Fibroblast of pulmonary artery (primary cell): ENCODE measurements at regions not wholly inside any gene's neighbourhood (a gene's known extent, or its start where the extent isn't known, plus 50 kb on each side); places are given as distances from the start of the nearest gene placed in this dataset.

ENCODE experiments used
- DNase-seq: peaks from one replicate; pipeline ENCODE4 v3.0.0-alpha.2; 2010; ENCODE audit warnings: low read depth
- H3K4me3 ChIP-seq: replicated peaks from 2 replicates; pipeline ENCODE4 v1.5.1; 2011; ENCODE audit warnings: low read depth, mild to moderate bottlenecking, control low read depth, low read length, moderate library complexity
- TF ChIP-seq, protein P1 (sequence below): IDR thresholded peaks from 2 replicates; pipeline ENCODE4 v1.5.1; 2011; ENCODE audit warnings: mild to moderate bottlenecking, control low read depth, low read length, inconsistent platforms; ENCODE audit errors: missing control alignments

DNA sequence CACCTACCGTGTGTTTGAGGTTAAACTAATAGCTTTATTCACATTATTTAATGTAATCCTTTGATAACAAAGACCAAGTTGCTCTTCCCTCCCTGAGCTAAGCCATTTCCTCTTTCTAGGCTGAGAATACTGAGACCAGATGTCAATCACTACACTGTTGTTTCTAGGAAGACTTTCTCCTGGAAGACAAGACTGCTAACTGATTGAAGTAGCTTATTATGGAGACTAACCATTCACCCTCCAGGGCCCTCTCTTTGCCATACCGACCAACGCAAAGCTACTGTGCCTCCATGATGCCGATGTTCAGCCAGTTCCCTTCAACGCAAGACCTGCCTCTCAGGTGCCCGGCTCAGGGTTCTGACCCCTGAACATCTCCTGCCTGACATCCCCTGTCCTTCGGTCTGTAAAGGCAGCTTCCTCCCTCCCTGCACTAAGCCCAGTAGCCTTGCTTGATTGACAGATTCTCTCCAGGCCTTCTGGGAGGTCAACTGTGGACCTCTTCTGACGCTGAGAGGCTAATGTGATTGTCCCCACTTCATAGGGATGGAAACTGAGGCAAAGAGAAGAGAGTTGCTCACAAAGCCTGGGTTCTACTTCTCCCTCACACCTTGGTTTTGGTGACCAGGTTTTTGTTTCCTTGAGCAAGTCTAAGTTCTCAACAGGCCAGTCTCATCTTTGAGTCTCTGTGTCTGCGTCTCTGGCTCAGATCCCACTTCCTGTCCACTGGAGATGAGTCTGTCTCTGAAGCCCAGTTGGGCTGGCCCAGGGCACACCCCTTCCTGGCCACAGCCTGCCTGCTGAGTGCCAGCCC lies 259.7 kb upstream of the IRX2 start:
- TF ChIP-seq, protein P1, sequence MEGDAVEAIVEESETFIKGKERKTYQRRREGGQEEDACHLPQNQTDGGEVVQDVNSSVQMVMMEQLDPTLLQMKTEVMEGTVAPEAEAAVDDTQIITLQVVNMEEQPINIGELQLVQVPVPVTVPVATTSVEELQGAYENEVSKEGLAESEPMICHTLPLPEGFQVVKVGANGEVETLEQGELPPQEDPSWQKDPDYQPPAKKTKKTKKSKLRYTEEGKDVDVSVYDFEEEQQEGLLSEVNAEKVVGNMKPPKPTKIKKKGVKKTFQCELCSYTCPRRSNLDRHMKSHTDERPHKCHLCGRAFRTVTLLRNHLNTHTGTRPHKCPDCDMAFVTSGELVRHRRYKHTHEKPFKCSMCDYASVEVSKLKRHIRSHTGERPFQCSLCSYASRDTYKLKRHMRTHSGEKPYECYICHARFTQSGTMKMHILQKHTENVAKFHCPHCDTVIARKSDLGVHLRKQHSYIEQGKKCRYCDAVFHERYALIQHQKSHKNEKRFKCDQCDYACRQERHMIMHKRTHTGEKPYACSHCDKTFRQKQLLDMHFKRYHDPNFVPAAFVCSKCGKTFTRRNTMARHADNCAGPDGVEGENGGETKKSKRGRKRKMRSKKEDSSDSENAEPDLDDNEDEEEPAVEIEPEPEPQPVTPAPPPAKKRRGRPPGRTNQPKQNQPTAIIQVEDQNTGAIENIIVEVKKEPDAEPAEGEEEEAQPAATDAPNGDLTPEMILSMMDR, result no peak
- H3K4me3 ChIP-seq, result no peak overlapping the region
- no peak for DNase-seq

DNA sequence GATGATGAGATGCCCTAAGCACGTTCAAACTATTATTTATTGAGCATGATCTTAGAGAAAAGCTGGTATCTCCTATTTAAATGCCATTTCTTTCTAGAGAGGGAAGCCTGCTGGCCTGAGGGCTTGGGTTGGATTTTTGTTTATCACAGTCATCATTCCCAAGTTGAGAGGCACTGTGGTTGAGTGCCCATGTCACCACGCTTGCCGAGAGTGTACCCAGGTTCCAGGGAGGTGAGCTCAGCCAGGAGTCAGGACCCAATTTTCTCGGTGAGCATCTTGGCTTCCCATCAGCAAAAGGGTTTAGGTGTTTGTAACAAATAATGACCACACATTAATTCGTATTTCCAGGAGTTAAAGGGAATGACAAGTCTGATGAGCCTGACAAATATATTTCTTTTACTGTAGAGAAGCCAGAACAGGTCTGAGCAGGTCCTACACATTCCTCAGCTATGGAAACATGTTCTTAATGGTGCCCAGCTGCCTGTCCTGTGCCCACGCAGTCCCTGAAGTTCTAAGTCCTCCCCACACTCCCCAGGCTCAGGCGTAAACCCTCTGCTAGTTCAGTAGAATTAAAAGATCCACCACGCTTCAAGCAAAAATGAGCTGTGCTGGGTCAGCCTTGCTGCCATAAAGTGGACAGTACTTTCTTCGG lies 258.9 kb upstream of the IRX2 start:
- no peak overlapping the region for H3K4me3 ChIP-seq
- TF ChIP-seq, protein P1, result no peak
- no peak for DNase-seq

DNA sequence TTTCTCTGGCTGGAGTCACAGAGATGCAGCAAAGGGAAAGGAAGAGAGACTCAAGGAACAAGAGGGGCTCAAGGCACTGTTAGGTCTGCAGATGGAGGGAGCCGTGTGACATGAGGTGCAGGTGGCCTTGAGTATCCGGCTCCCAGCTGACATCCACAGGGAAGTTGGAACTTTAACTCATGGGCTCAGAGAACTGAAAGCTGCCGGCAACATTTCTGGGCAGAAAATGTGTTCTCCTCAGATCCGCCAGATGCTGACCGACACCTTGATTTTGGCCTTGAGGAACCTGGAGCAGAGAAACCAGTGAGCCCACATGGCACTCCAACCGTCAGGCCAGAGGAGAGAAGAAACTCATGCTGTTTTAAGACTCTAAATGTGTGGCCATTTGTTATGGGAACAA lies 258.1 kb upstream of the IRX2 start:
- H3K4me3 ChIP-seq, result no peak overlapping the region
- TF ChIP-seq, protein P1, result no peak
- no peak for DNase-seq

DNA sequence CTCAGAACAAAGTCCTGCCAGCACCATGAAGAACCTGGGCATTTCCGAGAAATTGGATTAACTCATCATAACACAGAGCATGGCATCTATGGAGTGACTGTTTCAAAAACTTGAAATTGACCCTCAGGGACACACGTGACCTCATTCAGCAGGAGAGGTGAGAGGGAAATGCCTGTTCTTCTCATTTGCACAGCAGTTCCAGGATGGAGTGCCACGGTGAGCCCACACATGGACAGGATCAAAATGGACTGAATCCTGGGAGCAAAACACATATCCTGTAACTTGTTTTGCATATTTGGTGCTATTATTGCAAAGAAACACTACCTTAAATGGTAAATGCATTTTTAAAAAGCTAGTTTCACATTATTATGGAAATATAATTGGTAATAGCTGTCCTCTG lies 256.1 kb upstream of the IRX2 start:
- no peak for DNase-seq
- TF ChIP-seq, protein P1, result no peak
- no peak overlapping the region for H3K4me3 ChIP-seq

DNA sequence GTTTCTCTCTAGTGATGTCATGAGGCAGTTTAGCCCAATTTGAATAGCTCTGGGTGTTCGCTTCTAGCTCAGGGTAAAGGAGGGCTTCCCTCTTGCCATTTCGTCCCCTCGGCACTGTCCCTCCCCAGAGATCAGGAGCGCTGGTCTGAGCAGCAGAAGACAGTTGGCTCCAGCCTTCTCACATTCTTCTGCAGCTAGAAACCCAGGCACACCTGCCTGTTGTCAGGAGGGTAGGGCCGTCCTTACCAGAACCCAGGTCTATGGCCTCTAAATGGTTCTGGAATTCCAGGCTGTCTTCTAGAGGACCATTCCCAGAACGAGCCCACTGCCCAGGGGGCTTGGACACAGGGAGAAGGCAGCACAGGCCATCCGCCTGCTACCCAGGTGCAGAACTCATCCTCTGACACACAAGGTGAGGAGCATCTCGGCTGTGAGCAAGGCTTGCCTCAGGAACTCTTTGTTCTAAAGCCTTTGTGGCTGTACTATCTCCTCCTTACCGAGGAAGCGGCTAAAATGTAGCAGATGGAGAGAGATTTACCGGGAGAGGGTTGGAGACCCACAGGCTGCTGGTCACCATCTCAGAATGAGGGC lies 255.6 kb upstream of the IRX2 start:
- TF ChIP-seq, protein P1, result no peak
- no peak overlapping the region for H3K4me3 ChIP-seq
- no peak for DNase-seq

DNA sequence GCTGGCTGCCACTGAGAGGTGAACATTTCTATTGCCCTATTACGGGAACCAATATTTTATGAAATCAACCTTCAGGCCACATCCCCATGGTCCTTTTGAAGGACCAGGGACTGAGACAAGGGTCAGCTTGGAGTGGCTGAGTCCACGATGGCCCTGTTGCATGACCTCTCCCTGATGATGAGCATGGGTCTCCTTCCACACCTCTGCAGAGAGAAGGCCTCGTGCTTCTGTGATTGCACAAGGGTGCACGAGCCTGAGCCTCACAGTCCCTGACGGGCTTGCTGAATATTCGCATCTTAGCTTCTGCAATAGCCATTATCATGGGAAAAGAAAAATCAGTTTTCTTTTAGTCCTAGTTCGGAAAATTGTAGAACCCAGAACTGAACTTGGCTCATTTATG lies 255.0 kb upstream of the IRX2 start:
- TF ChIP-seq, protein P1, result no peak

More for the DNA sequence above, 255.0 kb upstream of the IRX2 start:
- H3K4me3 ChIP-seq, result no peak overlapping the region
- DNase-seq, result no peak
